ENCODE measurements at regions not wholly inside any gene's neighbourhood (a gene's known extent, or its start where the extent isn't known, plus 50 kb on each side); places are given as distances from the start of the nearest gene placed in this dataset.

DNA sequence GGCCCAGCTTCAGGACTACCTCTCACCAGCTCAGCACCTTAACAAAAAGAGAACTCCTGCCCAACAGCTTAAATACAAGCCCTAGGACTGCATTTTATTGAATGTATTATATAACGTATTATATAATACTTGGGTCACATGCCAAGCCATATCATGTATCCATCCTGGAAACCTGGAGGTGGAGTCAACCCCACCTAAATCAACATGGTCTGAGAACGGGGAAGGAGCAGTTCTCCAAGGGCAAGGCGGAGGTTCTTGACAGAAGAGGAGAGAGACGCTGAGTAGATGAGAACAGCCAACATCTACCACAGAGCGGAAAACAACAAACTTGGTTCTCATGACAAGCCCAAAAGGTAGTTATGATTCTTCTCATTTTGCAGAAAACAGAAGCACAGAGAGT, 163.4 kb downstream of the FGF18 start:
- TF ChIP-seq CTCF (IDR thresholded peaks at IDR 0.05): no peak
- no peak for TF ChIP-seq POLR2A (IDR thresholded peaks at IDR 0.05)

All from right lobe of liver (tissue), 4 donors.